ENCODE measurements at regions not wholly inside any gene's neighbourhood (a gene's known extent, or its start where the extent isn't known, plus 50 kb on each side); places are given as distances from the start of the nearest gene placed in this dataset.
"Not testable (repeated sequence)": the region's sequence is repeated elsewhere in the genome, so short reads cannot be mapped to it uniquely, and the experiment has no call there.

GRCh38 chr13:60696602-60697001 is 299.6 kb downstream of the TDRD3 start:
- no peak for DNase-seq (ENCODE audit: low read depth, low spot score)

- DNase-seq (ENCODE audit: low read depth, low spot score), result no peak
These were observed 294.2 kb downstream of the TDRD3 start for GRCh38 chr13:60691268-60691667.

- DNase-seq (ENCODE audit: low read depth, low spot score), result no peak
These were observed 293.6 kb downstream of the TDRD3 start for GRCh38 chr13:60690604-60691003.

GRCh38 chr13:60689571-60689970 is 292.6 kb downstream of the TDRD3 start:
- no peak for DNase-seq (ENCODE audit: low read depth, low spot score)

DNA sequence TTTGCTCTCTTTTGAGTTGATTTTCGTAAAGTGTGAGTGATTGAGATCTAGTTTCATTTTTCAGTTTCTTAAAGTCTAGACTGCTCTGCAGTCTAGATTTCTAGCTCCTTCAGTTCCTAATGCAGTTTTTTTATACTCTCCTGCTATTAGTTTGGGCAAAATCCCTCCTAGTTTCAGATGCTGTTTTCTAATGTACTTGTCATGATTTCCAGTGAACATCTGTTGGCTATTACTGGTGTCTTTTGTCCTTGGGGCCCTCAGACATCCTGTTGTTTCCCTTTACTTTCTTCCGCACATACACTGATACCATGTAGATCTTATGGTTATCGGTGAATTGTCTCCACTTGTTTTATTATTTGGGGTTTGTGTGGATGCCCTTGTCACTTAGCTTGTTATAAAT is 292.1 kb downstream of the TDRD3 start:
- DNase-seq (ENCODE audit: low read depth, low spot score), result no peak

GRCh38 chr13:60679928-60680694 is 283.1 kb downstream of the TDRD3 start:
- DNase-seq (ENCODE audit: low read depth, low spot score), result no peak

- no peak for DNase-seq (ENCODE audit: low read depth, low spot score)
These were observed 282.1 kb downstream of the TDRD3 start for GRCh38 chr13:60679131-60679530.

- DNase-seq (ENCODE audit: low read depth, low spot score), result no peak
These were observed 274.4 kb downstream of the TDRD3 start for GRCh38 chr13:60671386-60671785.

GRCh38 chr13:60663788-60664187 is 266.8 kb downstream of the TDRD3 start:
- no peak for DNase-seq (ENCODE audit: low read depth, low spot score)

DNA sequence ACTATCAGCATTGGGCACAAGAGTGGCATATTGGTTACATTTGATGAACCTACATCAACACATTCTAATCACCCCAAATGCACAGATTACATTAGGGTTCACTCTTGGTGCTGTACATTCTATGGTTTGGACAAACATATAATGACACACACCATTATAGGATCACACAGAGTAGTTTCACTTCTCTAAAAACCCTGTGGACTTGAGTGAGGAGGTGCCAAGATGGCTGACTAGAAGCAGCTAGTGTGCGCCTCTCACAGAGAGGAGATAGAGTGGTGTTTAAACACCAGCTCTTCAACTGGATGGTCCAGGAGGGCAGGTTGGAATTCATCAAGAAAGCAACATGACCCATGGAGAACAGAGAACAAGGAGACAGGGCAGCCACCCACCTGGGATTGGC is 265.6 kb downstream of the TDRD3 start:
- no peak for DNase-seq (ENCODE audit: low read depth, low spot score)

DNA sequence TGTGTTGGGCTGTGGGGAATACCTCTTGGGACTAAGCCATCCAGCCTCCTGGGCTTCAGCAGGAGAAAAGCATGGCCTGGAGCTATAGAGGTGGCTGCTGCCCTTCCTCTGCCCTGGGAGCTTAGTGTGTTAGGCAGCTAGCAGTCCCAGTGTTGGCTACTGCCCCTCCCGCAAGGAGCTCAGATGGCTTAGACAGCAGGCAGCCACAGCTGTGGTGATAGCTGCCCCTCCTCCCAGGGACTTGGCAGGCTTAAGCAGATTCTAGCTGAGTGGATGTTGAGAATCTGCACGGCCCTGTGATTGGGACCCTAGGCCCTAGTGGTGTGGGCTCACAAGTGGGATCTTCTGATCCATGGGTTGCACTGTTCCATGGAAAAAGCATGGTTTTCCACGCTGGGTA is 264.5 kb downstream of the TDRD3 start:
- no peak for DNase-seq (ENCODE audit: low read depth, low spot score)

DNA sequence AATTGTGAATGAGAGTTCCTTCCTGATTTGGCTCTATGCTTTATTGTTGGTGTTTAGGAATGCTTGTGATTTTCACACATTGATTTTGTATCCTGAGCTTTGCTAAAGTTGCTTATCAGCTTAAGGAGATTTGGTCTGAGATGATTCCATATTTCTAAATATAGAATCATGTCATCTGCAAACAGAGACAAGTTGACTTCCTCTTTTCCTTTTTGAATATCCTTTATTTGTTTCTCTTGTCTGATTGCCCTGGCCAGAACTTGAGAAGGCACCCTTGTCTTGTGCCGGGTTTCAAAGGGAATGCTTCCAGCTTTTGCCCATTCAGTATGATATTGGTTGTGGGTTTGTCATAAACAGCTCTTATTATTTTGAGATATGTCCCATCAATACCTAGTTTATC is 260.6 kb downstream of the TDRD3 start:
- DNase-seq (ENCODE audit: low read depth, low spot score), result not testable (repeated sequence)

- no peak for DNase-seq (ENCODE audit: low read depth, low spot score)
These were observed 258.2 kb downstream of the TDRD3 start for GRCh38 chr13:60655256-60655655.

DNA sequence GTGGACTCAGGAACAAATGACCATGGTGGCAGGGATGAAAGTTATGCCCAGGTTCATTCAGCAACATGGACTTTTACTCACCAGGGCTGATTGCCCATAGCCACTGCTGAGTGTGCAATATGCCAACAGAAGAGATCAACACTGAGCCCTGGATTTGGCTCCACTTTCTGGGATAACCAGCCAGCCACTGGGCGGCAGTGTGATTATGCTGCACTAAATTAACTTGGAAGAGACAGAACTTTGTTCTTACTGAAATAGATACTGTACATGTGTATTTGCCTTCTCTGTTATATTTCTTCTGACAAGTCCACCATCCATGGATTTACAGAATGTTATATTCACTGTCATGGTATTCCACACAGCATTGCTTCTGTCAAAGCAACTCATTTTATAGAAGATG is 257.4 kb downstream of the TDRD3 start:
- DNase-seq (ENCODE audit: low read depth, low spot score), result no peak

GRCh38 chr13:60647547-60647946 is 250.5 kb downstream of the TDRD3 start:
- DNase-seq (ENCODE audit: low read depth, low spot score), result peak; percentile 35

DNA sequence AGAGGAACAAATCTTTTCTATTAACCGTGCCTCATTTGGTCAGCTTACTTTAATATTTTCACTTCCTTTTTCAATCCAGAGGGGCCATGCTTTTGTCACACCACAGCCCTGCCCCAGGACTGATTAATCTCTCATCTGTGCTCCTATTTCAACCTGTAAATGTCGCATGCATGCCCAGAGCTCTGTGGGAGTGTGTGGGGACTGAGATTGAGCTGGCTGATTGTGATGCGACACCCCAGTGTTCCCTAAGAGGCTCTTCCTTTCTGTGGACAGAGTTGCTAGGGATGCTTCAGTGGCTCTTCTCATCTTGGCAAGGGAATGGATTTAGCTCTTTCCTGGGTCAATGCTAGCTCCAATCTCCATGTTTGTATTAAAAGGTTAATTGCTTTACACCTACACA is 249.6 kb downstream of the TDRD3 start:
- DNase-seq (ENCODE audit: low read depth, low spot score), result no peak

- DNase-seq (ENCODE audit: low read depth, low spot score), result no peak
These were observed 248.7 kb downstream of the TDRD3 start for GRCh38 chr13:60645676-60646075.

- no peak for DNase-seq (ENCODE audit: low read depth, low spot score)
These were observed 245.5 kb downstream of the TDRD3 start for GRCh38 chr13:60642552-60642951.

DNA sequence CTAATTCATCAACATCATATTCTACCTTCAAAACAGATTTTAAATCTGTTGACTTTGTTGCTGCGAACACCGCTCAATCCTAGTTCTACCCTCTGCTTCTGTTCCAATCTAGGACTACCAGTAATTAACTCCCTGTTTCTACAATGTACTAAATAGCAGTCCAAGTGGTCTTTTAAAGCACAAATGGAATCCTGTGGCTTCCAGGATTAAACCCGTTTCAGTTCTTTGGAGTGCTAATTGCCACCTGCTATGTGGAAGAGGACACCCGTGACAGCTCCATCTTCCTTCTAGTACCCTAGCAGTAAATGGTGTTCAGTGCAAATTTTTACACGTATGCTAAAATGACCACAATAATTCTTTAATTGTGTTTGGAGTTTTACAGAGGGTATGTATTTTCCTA is 232.1 kb downstream of the TDRD3 start:
- DNase-seq (ENCODE audit: low read depth, low spot score), result no peak

GRCh38 chr13:60627071-60627686 is 230.2 kb downstream of the TDRD3 start:
- DNase-seq (ENCODE audit: low read depth, low spot score), result no peak
